GM12872 (cell line): ENCODE measurements at regions not wholly inside any gene's neighbourhood (a gene's known extent, or its start where the extent isn't known, plus 50 kb on each side); places are given as distances from the start of the nearest gene placed in this dataset.

Experiments used
- CTCF ChIP-seq: IDR thresholded peaks from 3 replicates; pipeline ENCODE4 v1.5.1; 2011; ENCODE audit warnings: low read depth, mild to moderate bottlenecking, low read length, moderate library complexity; ENCODE audit not compliant: insufficient read depth

GRCh38 chr4:30875658-30876269 lies 155.6 kb downstream of the PCDH7 start:
- TF ChIP-seq CTCF: no peak

- no peak for TF ChIP-seq CTCF
Measured at GRCh38 chr4:30879855-30880598, 159.9 kb downstream of the PCDH7 start.

GRCh38 chr4:30881985-30882384 lies 161.8 kb downstream of the PCDH7 start:
- no peak for TF ChIP-seq CTCF

- no peak for TF ChIP-seq CTCF
Measured at GRCh38 chr4:30882443-30882842, 162.3 kb downstream of the PCDH7 start.

GRCh38 chr4:30882995-30883675 lies 163.0 kb downstream of the PCDH7 start:
- no peak for TF ChIP-seq CTCF

- no peak for TF ChIP-seq CTCF
Measured at GRCh38 chr4:30901461-30902451, 181.6 kb downstream of the PCDH7 start.
